ENCODE measurements at regions not wholly inside any gene's neighbourhood (a gene's known extent, or its start where the extent isn't known, plus 50 kb on each side); places are given as distances from the start of the nearest gene placed in this dataset.

- no peak for DNase-seq (ENCODE audit: low spot score in 2 of 2)
- Histone ChIP-seq H3K27me3 (no peaks in the 10 kb centered on the region), H3K4me3 (no peak overlapping the region), H3K27ac (no peak overlapping the region), H3K36me3 (no peaks in the 10 kb centered on the region), H3K4me1 (no peaks in the 10 kb centered on the region), H3K9me3 (peaks cover 0 to 6% (median 0%) of the 10 kb centered on the region in 4 donors)
- no peak for TF ChIP-seq EP300 (IDR thresholded peaks at IDR 0.05)
- TF ChIP-seq POLR2A (IDR thresholded peaks at IDR 0.05): no peak
- no peak for TF ChIP-seq CTCF (IDR thresholded peaks at IDR 0.05)
- WGBS, 2 donors: 71 to 74% methylated on average over 18 of the region's 18 CpGs
These were observed 813.3 kb upstream of the ARRDC4 start for GRCh38 chr15:97146929-97147870.

GRCh38 chr15:97153356-97153965 is 807.0 kb upstream of the ARRDC4 start:
- TF ChIP-seq EP300 (IDR thresholded peaks at IDR 0.05): no peak
- no peaks in the 10 kb centered on the region for H3K4me1 ChIP-seq
- no peak for DNase-seq (ENCODE audit: low spot score in 2 of 2)
- no peak overlapping the region for H3K27ac ChIP-seq
- WGBS, 2 donors: 68 to 75% methylated on average over 1 of the region's 1 CpG
- H3K36me3 ChIP-seq: no peaks in the 10 kb centered on the region
- H3K4me3 ChIP-seq: no peak overlapping the region
- H3K27me3 ChIP-seq: no peaks in the 10 kb centered on the region
- H3K9me3 ChIP-seq: no peaks in the 10 kb centered on the region

- no peak for TF ChIP-seq EP300 (IDR thresholded peaks at IDR 0.05)
- no peak for TF ChIP-seq CTCF (IDR thresholded peaks at IDR 0.05)
- TF ChIP-seq POLR2A (IDR thresholded peaks at IDR 0.05): no peak
- no peaks in the 10 kb centered on the region for H3K4me1 ChIP-seq
- no peak overlapping the region for H3K4me3 ChIP-seq
- no peaks in the 10 kb centered on the region for H3K9me3 ChIP-seq
- DNase-seq (ENCODE audit: low spot score in 2 of 2): no peak
- H3K36me3 ChIP-seq: no peaks in the 10 kb centered on the region
- H3K27me3 ChIP-seq: no peaks in the 10 kb centered on the region
- WGBS, 2 donors: 77 to 85% methylated on average over 2 of the region's 2 CpGs
- H3K27ac ChIP-seq: no peak overlapping the region
These were observed 803.7 kb upstream of the ARRDC4 start for GRCh38 chr15:97156739-97157265.

- TF ChIP-seq CTCF (IDR thresholded peaks at IDR 0.05) (no peak), EP300 (IDR thresholded peaks at IDR 0.05) (no peak), POLR2A (IDR thresholded peaks at IDR 0.05) (no peak)
- no peaks in the 10 kb centered on the region for H3K36me3 ChIP-seq
- H3K9me3 ChIP-seq: no peaks in the 10 kb centered on the region
- H3K4me3 ChIP-seq: no peak overlapping the region
- no peak for DNase-seq (ENCODE audit: low spot score in 2 of 2)
- WGBS, 2 donors: 85 to 86% methylated on average over 2 of the region's 2 CpGs
- no peak overlapping the region for H3K27ac ChIP-seq
- no peaks in the 10 kb centered on the region for H3K27me3 ChIP-seq
- no peaks in the 10 kb centered on the region for H3K4me1 ChIP-seq
These were observed 797.6 kb upstream of the ARRDC4 start for GRCh38 chr15:97162805-97163495.

- no peak for TF ChIP-seq EP300 (IDR thresholded peaks at IDR 0.05)
- no peak for TF ChIP-seq POLR2A (IDR thresholded peaks at IDR 0.05)
- no peak for TF ChIP-seq CTCF (IDR thresholded peaks at IDR 0.05)
- no peaks in the 10 kb centered on the region for H3K4me1 ChIP-seq
- no peaks in the 10 kb centered on the region for H3K9me3 ChIP-seq
- DNase-seq (ENCODE audit: low spot score in 2 of 2): no peak
- H3K27me3 ChIP-seq: no peaks in the 10 kb centered on the region
- no peak overlapping the region for H3K4me3 ChIP-seq
- H3K27ac ChIP-seq: no peak overlapping the region
- WGBS, 2 donors: 87 to 89% methylated on average over 2 of the region's 2 CpGs
- no peaks in the 10 kb centered on the region for H3K36me3 ChIP-seq
These were observed 795.3 kb upstream of the ARRDC4 start for GRCh38 chr15:97165205-97165604.

Measured in tibial nerve (tissue), 4 donors.